ENCODE measurements at regions not wholly inside any gene's neighbourhood (a gene's known extent, or its start where the extent isn't known, plus 50 kb on each side); places are given as distances from the start of the nearest gene placed in this dataset.
"Not testable (repeated sequence)": the region's sequence is repeated elsewhere in the genome, so short reads cannot be mapped to it uniquely, and the experiment has no call there.

GRCh38 chr3:22380253-22380652 lies 629.2 kb upstream of the ZNF385D start:
- intact Hi-C loops (cut with DNase I, micrococcal nuclease), result no loop called here
- DNase-seq, result no peak
- CTCF ChIA-PET, result no interaction called here
- Mint-ChIP-seq H3K4me3 (no peak overlapping the region), H3K9me3 (peaks cover 14% of the 10 kb centered on the region), H3K4me1 (ENCODE audit: low read depth) (no peaks in the 10 kb centered on the region), H3K36me3 (ENCODE audit: low read depth) (no peaks in the 10 kb centered on the region), H3K27ac (no peak overlapping the region), H3K27me3 (no peaks in the 10 kb centered on the region)
- Histone ChIP-seq H3K9me3 (ENCODE audit: control insufficient read depth in 1 of 2, insufficient read depth in 1 of 2, low read length in 2 of 2) (no peaks in the 10 kb centered on the region), H3K27ac (ENCODE audit: low read depth in 1 of 2, low read length in 2 of 2) (no peak overlapping the region), H3K36me3 (ENCODE audit: insufficient read depth, low read length) (no peaks in the 10 kb centered on the region), H3K4me3 (ENCODE audit: low read length) (no peak overlapping the region), H3K4me1 (ENCODE audit: insufficient read depth, low read length) (no peaks in the 10 kb centered on the region), H3K27me3 (ENCODE audit: control insufficient read depth in 1 of 2, insufficient read depth in 2 of 2, low read length in 2 of 2) (no peaks in the 10 kb centered on the region)
- POLR2A ChIA-PET, result no interaction called here
- TF ChIP-seq CTCF (IDR thresholded peaks at IDR 0.05), result no peak
- no peak for ATAC-seq (ENCODE audit: poor library complexity)

GRCh38 chr3:22381564-22381963 lies 630.6 kb upstream of the ZNF385D start:
- peak in 13 of 14 experiments; percentile 0 to 37 (median 10) for DNase-seq
- ATAC-seq (ENCODE audit: poor library complexity); H3K4me3 ChIP-seq (ENCODE audit: low read length); CTCF ChIA-PET; H3K9me3 ChIP-seq (ENCODE audit: control insufficient read depth in 1 of 2, insufficient read depth in 1 of 2, low read length in 2 of 2); H3K27ac ChIP-seq (ENCODE audit: low read depth in 1 of 2, low read length in 2 of 2); H3K36me3 Mint-ChIP-seq (ENCODE audit: low read depth); H3K27me3 ChIP-seq (ENCODE audit: control insufficient read depth in 1 of 2, insufficient read depth in 2 of 2, low read length in 2 of 2); H3K36me3 ChIP-seq (ENCODE audit: insufficient read depth, low read length); H3K4me1 ChIP-seq (ENCODE audit: insufficient read depth, low read length); intact Hi-C loops (cut with DNase I, micrococcal nuclease); H3K27me3 Mint-ChIP-seq; H3K4me1 Mint-ChIP-seq (ENCODE audit: low read depth); POLR2A ChIA-PET: not testable (repeated sequence)
- Mint-ChIP-seq H3K27ac (peak overlapping the region; percentile 42), H3K9me3 (peaks cover 14% of the 10 kb centered on the region), H3K4me3 (peak overlapping the region; percentile 68)

GRCh38 chr3:22383285-22383684 lies 632.3 kb upstream of the ZNF385D start:
- CTCF ChIA-PET, result no interaction called here
- Mint-ChIP-seq H3K4me1 (ENCODE audit: low read depth) (no peaks in the 10 kb centered on the region), H3K27me3 (no peaks in the 10 kb centered on the region), H3K4me3 (no peak overlapping the region), H3K27ac (no peak overlapping the region), H3K36me3 (ENCODE audit: low read depth) (no peaks in the 10 kb centered on the region), H3K9me3 (peaks cover 12% of the 10 kb centered on the region)
- Histone ChIP-seq H3K4me1 (ENCODE audit: insufficient read depth, low read length) (no peaks in the 10 kb centered on the region), H3K36me3 (ENCODE audit: insufficient read depth, low read length) (no peaks in the 10 kb centered on the region), H3K4me3 (ENCODE audit: low read length) (no peak overlapping the region), H3K27ac (ENCODE audit: low read depth in 1 of 2, low read length in 2 of 2) (no peak overlapping the region), H3K27me3 (ENCODE audit: control insufficient read depth in 1 of 2, insufficient read depth in 2 of 2, low read length in 2 of 2) (no peaks in the 10 kb centered on the region), H3K9me3 (ENCODE audit: control insufficient read depth in 1 of 2, insufficient read depth in 1 of 2, low read length in 2 of 2) (no peaks in the 10 kb centered on the region)
- DNase-seq (no peak), ATAC-seq (ENCODE audit: poor library complexity) (no peak)
- intact Hi-C loops (cut with DNase I, micrococcal nuclease), result no loop called here
- POLR2A ChIA-PET, result no interaction called here
- no peak for TF ChIP-seq CTCF (IDR thresholded peaks at IDR 0.05)

- H3K36me3 Mint-ChIP-seq (ENCODE audit: low read depth), result no peaks in the 10 kb centered on the region
- no peak overlapping the region for H3K4me3 ChIP-seq (ENCODE audit: low read length)
- CTCF ChIA-PET, result no interaction called here
- H3K9me3 Mint-ChIP-seq, result peaks cover 6% of the 10 kb centered on the region
- H3K36me3 ChIP-seq (ENCODE audit: insufficient read depth, low read length), result no peaks in the 10 kb centered on the region
- intact Hi-C loops (cut with DNase I, micrococcal nuclease), result no loop called here
- H3K9me3 ChIP-seq (ENCODE audit: control insufficient read depth in 1 of 2, insufficient read depth in 1 of 2, low read length in 2 of 2), result no peaks in the 10 kb centered on the region
- ATAC-seq (ENCODE audit: poor library complexity), result no peak
- no peak overlapping the region for H3K27ac ChIP-seq (ENCODE audit: low read depth in 1 of 2, low read length in 2 of 2)
- TF ChIP-seq CTCF (IDR thresholded peaks at IDR 0.05), result no peak
- no peaks in the 10 kb centered on the region for H3K4me1 Mint-ChIP-seq (ENCODE audit: low read depth)
- no peak overlapping the region for H3K4me3 Mint-ChIP-seq
- POLR2A ChIA-PET, result no interaction called here
- no peaks in the 10 kb centered on the region for H3K27me3 ChIP-seq (ENCODE audit: control insufficient read depth in 1 of 2, insufficient read depth in 2 of 2, low read length in 2 of 2)
- H3K27me3 Mint-ChIP-seq, result no peaks in the 10 kb centered on the region
- no peak for DNase-seq
- no peaks in the 10 kb centered on the region for H3K4me1 ChIP-seq (ENCODE audit: insufficient read depth, low read length)
- H3K27ac Mint-ChIP-seq, result no peak overlapping the region
These were observed 635.1 kb upstream of the ZNF385D start for GRCh38 chr3:22386107-22386506.

Measured in CD4-positive, alpha-beta T cell (primary cell).